Loucy (cell line): ENCODE measurements at regions not wholly inside any gene's neighbourhood (a gene's known extent, or its start where the extent isn't known, plus 50 kb on each side); places are given as distances from the start of the nearest gene placed in this dataset.

Experiments
- H2AFZ ChIP-seq: fragments of 200-600 bp; sonication (generic); 2 replicates; pipeline ENCODE4 v1.6.0; 2016; ENCODE audit warnings: antibody characterized with exemption, mild to moderate bottlenecking, low read length, moderate library complexity
- H3F3A ChIP-seq: fragments of 200-600 bp; 2 replicates; pipeline ENCODE4 v1.6.0; 2016; ENCODE audit warnings: antibody characterized with exemption, low read depth, mild to moderate bottlenecking
- H3K27me3 ChIP-seq: fragments of 200-600 bp; sonication (generic); 2 replicates; pipeline ENCODE4 v1.6.1; 2014; ENCODE audit warnings: low read length, mild to moderate bottlenecking; ENCODE audit not compliant: insufficient read depth, poor library complexity, severe bottlenecking
- H3K36me3 ChIP-seq: fragments of 200-600 bp; sonication (generic); 2 replicates; pipeline ENCODE4 v1.6.1; 2016; ENCODE audit warnings: low read length; ENCODE audit not compliant: insufficient read depth
- H3K4me1 ChIP-seq: fragments of 200-600 bp; sonication (generic); 2 replicates; pipeline ENCODE4 v1.5.1; 2014; ENCODE audit warnings: low read length, mild to moderate bottlenecking; ENCODE audit not compliant: insufficient read depth, poor library complexity, severe bottlenecking
- H3K4me2 ChIP-seq: fragments of 200-600 bp; sonication (generic); 2 replicates; pipeline ENCODE4 v1.6.0; 2014; ENCODE audit warnings: antibody characterized with exemption, low read length, low read depth, mild to moderate bottlenecking; ENCODE audit not compliant: poor library complexity, severe bottlenecking
- H3K4me3 ChIP-seq: fragments of 200-600 bp; sonication (generic); 2 replicates; pipeline ENCODE4 v1.5.1; 2014; ENCODE audit warnings: low read length, mild to moderate bottlenecking, mixed read lengths; ENCODE audit not compliant: poor library complexity, severe bottlenecking
- H3K79me2 ChIP-seq: fragments of 200-600 bp; sonication (generic); 2 replicates; pipeline ENCODE4 v1.6.1; 2014; ENCODE audit warnings: low read length; ENCODE audit not compliant: insufficient read depth
- H3K9ac ChIP-seq: fragments of 200-600 bp; sonication (generic); 2 replicates; pipeline ENCODE4 v1.6.0; 2014; ENCODE audit warnings: mild to moderate bottlenecking, low read depth, low read length, moderate library complexity; ENCODE audit not compliant: poor library complexity, severe bottlenecking
- H3K9me2 ChIP-seq: fragments of 200-600 bp; sonication (generic); replicated peaks from 2 replicates; pipeline ENCODE4 v1.6.1; 2016; ENCODE audit warnings: low read depth, low read length, mixed read lengths
- H3K9me3 ChIP-seq: fragments of 200-600 bp; sonication (generic); 2 replicates; pipeline ENCODE4 v1.6.1; 2014; ENCODE audit warnings: mild to moderate bottlenecking, antibody characterized with exemption, low read length, low read depth; ENCODE audit not compliant: insufficient read depth
- H4K20me1 ChIP-seq: fragments of 200-600 bp; sonication (generic); 2 replicates; pipeline ENCODE4 v1.6.0; 2014; ENCODE audit warnings: antibody characterized with exemption, low read length, mild to moderate bottlenecking; ENCODE audit not compliant: insufficient read depth, poor library complexity, severe bottlenecking
- CTCF ChIP-seq: fragments of 200-600 bp; sonication (generic); conservative IDR thresholded peaks from 2 replicates; pipeline ENCODE4 v1.5.1; 2014; ENCODE audit warnings: mild to moderate bottlenecking, antibody characterized with exemption, low read length
- EZH2phosphoT487 ChIP-seq: fragments of 200-600 bp; IDR thresholded peaks from 2 replicates; pipeline ENCODE4 v1.6.1; 2018; ENCODE audit warnings: antibody characterized with exemption, mild to moderate bottlenecking, moderate library complexity, borderline replicate concordance

- Histone ChIP-seq H3K9me3 (no peaks in the 10 kb centered on the region), H3K79me2 (no peaks in the 10 kb centered on the region), H4K20me1 (no peaks in the 10 kb centered on the region), H3K4me3 (no peak overlapping the region), H3K27me3 (no peaks in the 10 kb centered on the region), H3K36me3 (no peaks in the 10 kb centered on the region), H2AFZ (no peak overlapping the region), H3K9ac (no peak overlapping the region), H3F3A (no peaks in the 10 kb centered on the region), H3K9me2 (no peaks in the 10 kb centered on the region), H3K4me1 (no peaks in the 10 kb centered on the region), H3K4me2 (no peak overlapping the region)
- TF ChIP-seq EZH2phosphoT487 (no peak), CTCF (no peak)
Measured at GRCh38 chr3:117277816-117278215, 568.2 kb downstream of the TUSC7 start.

- Histone ChIP-seq H3K36me3 (no peaks in the 10 kb centered on the region), H3F3A (no peaks in the 10 kb centered on the region), H3K4me3 (no peak overlapping the region), H3K27me3 (no peaks in the 10 kb centered on the region), H4K20me1 (no peaks in the 10 kb centered on the region), H3K79me2 (no peaks in the 10 kb centered on the region), H3K9ac (no peak overlapping the region), H3K4me2 (no peak overlapping the region), H3K4me1 (no peaks in the 10 kb centered on the region), H3K9me2 (no peaks in the 10 kb centered on the region), H3K9me3 (no peaks in the 10 kb centered on the region), H2AFZ (no peak overlapping the region)
- no peak for TF ChIP-seq CTCF
- TF ChIP-seq EZH2phosphoT487 = no peak
Measured at GRCh38 chr3:117278424-117279190, 569.0 kb downstream of the TUSC7 start.

GRCh38 chr3:117281371-117281770 is 571.8 kb downstream of the TUSC7 start:
- Histone ChIP-seq H3F3A (no peaks in the 10 kb centered on the region), H3K9me3 (no peaks in the 10 kb centered on the region), H3K4me1 (no peaks in the 10 kb centered on the region), H3K9ac (no peak overlapping the region), H4K20me1 (no peaks in the 10 kb centered on the region), H3K4me2 (no peak overlapping the region), H2AFZ (no peak overlapping the region), H3K27me3 (no peaks in the 10 kb centered on the region), H3K4me3 (no peak overlapping the region), H3K9me2 (no peaks in the 10 kb centered on the region), H3K36me3 (no peaks in the 10 kb centered on the region), H3K79me2 (no peaks in the 10 kb centered on the region)
- TF ChIP-seq EZH2phosphoT487 (no peak), CTCF (no peak)
